Astrocyte (in vitro differentiated cells and primary cell): ENCODE measurements at regions not wholly inside any gene's neighbourhood (a gene's known extent, or its start where the extent isn't known, plus 50 kb on each side); places are given as distances from the start of the nearest gene placed in this dataset.

Experiments used
- DNase-seq: peaks from one replicate; pipeline ENCODE4 v3.0.0-alpha.2; 2010; ENCODE audit warnings: low read depth
- FAIRE-seq: peaks from 2 replicates; lab custom pipeline; 2011; peaks lifted over from hg19 to GRCh38; lab: Jason Lieb, UNC
- H2AFZ ChIP-seq: 2 replicates; pipeline ENCODE4 v1.6.0; 2012; ENCODE audit warnings: low read depth, low read length, inconsistent platforms
- H3K27ac ChIP-seq: 2 replicates; pipeline ENCODE4 v1.5.1; 2011; ENCODE audit warnings: low read depth, low read length, inconsistent platforms
- H3K27me3 ChIP-seq: 2 replicates; pipeline ENCODE4 v1.6.0; 2011; ENCODE audit warnings: low read length, inconsistent platforms; ENCODE audit not compliant: insufficient read depth
- H3K36me3 ChIP-seq: 2 replicates; pipeline ENCODE4 v1.5.1; 2011; ENCODE audit warnings: low read length, inconsistent platforms; ENCODE audit not compliant: insufficient read depth
- H3K4me1 ChIP-seq: 2 replicates; pipeline ENCODE4 v1.5.1; 2011; ENCODE audit warnings: low read length, inconsistent platforms; ENCODE audit not compliant: insufficient read depth
- H3K4me2 ChIP-seq: 2 replicates; pipeline ENCODE4 v1.6.0; 2012; ENCODE audit warnings: low read length, inconsistent platforms
- H3K4me3 ChIP-seq: 2 replicates; pipeline ENCODE4 v1.5.1; 2011; ENCODE audit warnings: low read depth, mild to moderate bottlenecking, low read length, inconsistent platforms; ENCODE audit not compliant: insufficient read depth
- H3K79me2 ChIP-seq: 2 replicates; pipeline ENCODE4 v1.6.0; 2012; ENCODE audit warnings: mild to moderate bottlenecking, low read length, inconsistent platforms; ENCODE audit not compliant: insufficient read depth
- H3K9ac ChIP-seq: 2 replicates; pipeline ENCODE4 v1.6.0; 2012; ENCODE audit warnings: mild to moderate bottlenecking, low read length, inconsistent platforms
- H3K9me3 ChIP-seq: 2 replicates; pipeline ENCODE4 v1.5.1; 2012; ENCODE audit warnings: low read depth, mild to moderate bottlenecking, low read length, inconsistent platforms; ENCODE audit not compliant: insufficient read depth
- H4K20me1 ChIP-seq: 2 replicates; pipeline ENCODE4 v1.6.0; 2012; ENCODE audit warnings: low read length, inconsistent platforms; ENCODE audit not compliant: insufficient read depth
- H3K27ac Mint-ChIP-seq: one replicate; pipeline ENCODE4 v1.8.0; 2021; ENCODE audit warnings: mild to moderate bottlenecking, mixed read lengths; ENCODE audit not compliant: unreplicated experiment
- H3K27me3 Mint-ChIP-seq: one replicate; pipeline ENCODE4 v1.8.0; 2021; ENCODE audit warnings: low read depth, mixed read lengths; ENCODE audit not compliant: unreplicated experiment
- H3K36me3 Mint-ChIP-seq: one replicate; pipeline ENCODE4 v1.8.0; 2021; ENCODE audit warnings: low read depth, mixed read lengths; ENCODE audit not compliant: unreplicated experiment
- H3K4me1 Mint-ChIP-seq: one replicate; pipeline ENCODE4 v1.8.0; 2021; ENCODE audit warnings: low read depth, mixed read lengths; ENCODE audit not compliant: unreplicated experiment
- H3K4me3 Mint-ChIP-seq: one replicate; pipeline ENCODE4 v1.8.0; 2021; ENCODE audit warnings: mild to moderate bottlenecking, moderate library complexity, mixed read lengths; ENCODE audit not compliant: unreplicated experiment
- H3K9me3 Mint-ChIP-seq: one replicate; pipeline ENCODE4 v1.8.0; 2021; ENCODE audit warnings: mild to moderate bottlenecking, mixed read lengths; ENCODE audit not compliant: unreplicated experiment
- EZH2 ChIP-seq: IDR thresholded peaks from 2 replicates; pipeline ENCODE4 v1.6.1; 2012; ENCODE audit warnings: mild to moderate bottlenecking, low read length, inconsistent platforms; ENCODE audit not compliant: insufficient read depth
- TF ChIP-seq, protein P1 (sequence below): IDR thresholded peaks from 2 replicates; pipeline ENCODE4 v1.5.1; 2011; ENCODE audit warnings: low read depth, mild to moderate bottlenecking, inconsistent platforms, low read length, moderate library complexity; ENCODE audit not compliant: insufficient read depth

DNA sequence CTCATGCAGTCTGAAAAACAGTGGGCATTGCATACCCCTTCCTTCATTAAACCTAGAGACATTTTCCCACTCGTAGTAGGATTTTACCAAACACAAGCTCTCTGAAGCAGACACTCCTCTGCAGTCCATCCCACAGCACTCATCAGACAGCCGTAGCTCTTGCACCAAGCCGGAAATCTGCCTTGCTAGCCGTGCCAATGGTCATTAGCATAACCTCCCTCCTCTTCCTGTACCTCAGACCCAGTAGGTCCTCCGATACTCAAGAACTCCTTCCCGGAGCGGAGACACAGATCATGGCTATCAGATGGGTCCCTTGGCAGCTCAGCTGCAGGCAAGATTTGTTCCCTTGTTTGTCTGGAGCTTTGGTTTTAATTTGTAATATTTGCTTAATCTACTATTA, 483.1 kb upstream of the PSMD7 start:
- Histone ChIP-seq H3K4me2 (no peak overlapping the region), H3K27ac (no peak overlapping the region), H4K20me1 (no peaks in the 10 kb centered on the region), H3K79me2 (no peaks in the 10 kb centered on the region), H3K4me1 (no peaks in the 10 kb centered on the region), H3K9ac (no peak overlapping the region), H3K36me3 (no peaks in the 10 kb centered on the region), H2AFZ (no peak overlapping the region), H3K9me3 (peaks cover 3% of the 10 kb centered on the region), H3K27me3 (no peaks in the 10 kb centered on the region), H3K4me3 (no peak overlapping the region)
- FAIRE-seq (no peak), DNase-seq (no peak)
- Mint-ChIP-seq H3K4me1 (no peaks in the 10 kb centered on the region), H3K27me3 (peaks cover 20% of the 10 kb centered on the region), H3K36me3 (no peaks in the 10 kb centered on the region), H3K9me3 (peaks cover 2% of the 10 kb centered on the region), H3K27ac (no peak overlapping the region), H3K4me3 (no peak overlapping the region)
- TF ChIP-seq, protein P1, sequence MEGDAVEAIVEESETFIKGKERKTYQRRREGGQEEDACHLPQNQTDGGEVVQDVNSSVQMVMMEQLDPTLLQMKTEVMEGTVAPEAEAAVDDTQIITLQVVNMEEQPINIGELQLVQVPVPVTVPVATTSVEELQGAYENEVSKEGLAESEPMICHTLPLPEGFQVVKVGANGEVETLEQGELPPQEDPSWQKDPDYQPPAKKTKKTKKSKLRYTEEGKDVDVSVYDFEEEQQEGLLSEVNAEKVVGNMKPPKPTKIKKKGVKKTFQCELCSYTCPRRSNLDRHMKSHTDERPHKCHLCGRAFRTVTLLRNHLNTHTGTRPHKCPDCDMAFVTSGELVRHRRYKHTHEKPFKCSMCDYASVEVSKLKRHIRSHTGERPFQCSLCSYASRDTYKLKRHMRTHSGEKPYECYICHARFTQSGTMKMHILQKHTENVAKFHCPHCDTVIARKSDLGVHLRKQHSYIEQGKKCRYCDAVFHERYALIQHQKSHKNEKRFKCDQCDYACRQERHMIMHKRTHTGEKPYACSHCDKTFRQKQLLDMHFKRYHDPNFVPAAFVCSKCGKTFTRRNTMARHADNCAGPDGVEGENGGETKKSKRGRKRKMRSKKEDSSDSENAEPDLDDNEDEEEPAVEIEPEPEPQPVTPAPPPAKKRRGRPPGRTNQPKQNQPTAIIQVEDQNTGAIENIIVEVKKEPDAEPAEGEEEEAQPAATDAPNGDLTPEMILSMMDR = no peak
- TF ChIP-seq EZH2 = no peak

GRCh38 chr16:73804456-73804855, 492.2 kb upstream of the PSMD7 start:
- H4K20me1 ChIP-seq = no peaks in the 10 kb centered on the region
- no peak overlapping the region for H3K27ac ChIP-seq
- H3K36me3 ChIP-seq = no peaks in the 10 kb centered on the region
- no peaks in the 10 kb centered on the region for H3K27me3 ChIP-seq
- no peak overlapping the region for H3K9ac ChIP-seq
- no peaks in the 10 kb centered on the region for H3K9me3 ChIP-seq
- FAIRE-seq (no peak), DNase-seq (no peak)
- H3K4me3 Mint-ChIP-seq = no peak overlapping the region
- TF ChIP-seq, protein P1 = no peak
- no peaks in the 10 kb centered on the region for H3K9me3 Mint-ChIP-seq
- H3K79me2 ChIP-seq = no peaks in the 10 kb centered on the region
- no peak overlapping the region for H3K4me3 ChIP-seq
- no peaks in the 10 kb centered on the region for H3K36me3 Mint-ChIP-seq
- no peaks in the 10 kb centered on the region for H3K4me1 ChIP-seq
- no peak overlapping the region for H2AFZ ChIP-seq
- no peak overlapping the region for H3K4me2 ChIP-seq
- H3K27ac Mint-ChIP-seq = no peak overlapping the region
- H3K27me3 Mint-ChIP-seq = peaks cover 7% of the 10 kb centered on the region
- no peaks in the 10 kb centered on the region for H3K4me1 Mint-ChIP-seq

GRCh38 chr16:73798471-73798870, 498.1 kb upstream of the PSMD7 start:
- no peaks in the 10 kb centered on the region for H3K36me3 ChIP-seq
- H3K27me3 Mint-ChIP-seq = peaks cover 6% of the 10 kb centered on the region
- H3K27me3 ChIP-seq = no peaks in the 10 kb centered on the region
- no peak overlapping the region for H3K27ac ChIP-seq
- no peaks in the 10 kb centered on the region for H3K36me3 Mint-ChIP-seq
- no peaks in the 10 kb centered on the region for H3K9me3 Mint-ChIP-seq
- H3K79me2 ChIP-seq = no peaks in the 10 kb centered on the region
- H3K9ac ChIP-seq = no peak overlapping the region
- no peaks in the 10 kb centered on the region for H4K20me1 ChIP-seq
- no peak overlapping the region for H2AFZ ChIP-seq
- H3K4me2 ChIP-seq = no peak overlapping the region
- H3K27ac Mint-ChIP-seq = no peak overlapping the region
- peaks cover 4% of the 10 kb centered on the region for H3K4me1 Mint-ChIP-seq
- no peaks in the 10 kb centered on the region for H3K9me3 ChIP-seq
- H3K4me3 ChIP-seq = no peak overlapping the region
- FAIRE-seq (no peak), DNase-seq (no peak)
- TF ChIP-seq, protein P1 = no peak
- no peak for TF ChIP-seq EZH2
- no peak overlapping the region for H3K4me3 Mint-ChIP-seq
- no peaks in the 10 kb centered on the region for H3K4me1 ChIP-seq
